Glomerular endothelial cell (primary cell): ENCODE measurements at regions not wholly inside any gene's neighbourhood (a gene's known extent, or its start where the extent isn't known, plus 50 kb on each side); places are given as distances from the start of the nearest gene placed in this dataset.

Experiments used
- DNase-seq: peaks from one replicate; pipeline ENCODE4 v3.0.0-alpha.2; 2011; ENCODE audit warnings: low read depth, low spot score; ENCODE audit errors: extremely low read depth

DNA sequence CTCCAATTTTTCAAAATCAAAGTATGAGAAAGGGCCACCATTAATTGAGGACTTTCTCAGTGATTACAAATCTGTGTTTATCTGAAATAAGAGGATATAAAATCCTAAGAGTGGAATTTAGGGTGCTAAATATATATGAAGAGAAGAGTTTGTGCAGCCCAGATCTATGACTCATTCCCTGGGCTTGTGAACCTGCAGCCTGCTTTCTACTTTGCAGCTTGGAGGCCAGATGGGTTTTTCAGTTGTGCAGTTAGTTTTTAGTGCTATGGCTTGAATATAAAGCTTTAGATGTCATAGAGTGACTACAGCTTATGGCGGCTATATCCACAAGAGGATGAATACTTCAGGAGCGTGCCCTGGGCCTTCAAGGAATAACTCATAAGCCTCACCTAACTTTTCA lies 1391.1 kb downstream of the FSTL5 start:
- no peak for DNase-seq

DNA sequence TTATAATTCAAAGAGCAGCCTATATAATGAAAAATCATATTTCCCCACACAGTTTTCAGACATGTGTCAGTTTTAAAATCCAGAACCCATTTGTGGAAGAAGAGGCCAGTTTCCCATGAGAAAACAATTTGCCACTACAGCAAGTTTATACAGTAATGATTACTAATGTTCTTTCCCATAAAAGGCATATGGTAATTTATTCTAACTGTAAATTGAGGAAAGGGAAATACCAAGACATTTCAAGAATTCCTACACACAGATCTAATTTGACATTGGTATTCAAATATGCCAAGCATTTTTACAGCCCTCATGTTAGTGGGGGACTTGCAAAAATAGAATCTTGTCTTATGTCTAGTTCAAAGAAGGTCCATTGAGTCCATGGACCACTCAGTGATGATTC lies 1368.6 kb downstream of the FSTL5 start:
- DNase-seq = no peak

- no peak for DNase-seq
Observed at GRCh38 chr4:160808174-160808573, 1355.6 kb downstream of the FSTL5 start.

DNA sequence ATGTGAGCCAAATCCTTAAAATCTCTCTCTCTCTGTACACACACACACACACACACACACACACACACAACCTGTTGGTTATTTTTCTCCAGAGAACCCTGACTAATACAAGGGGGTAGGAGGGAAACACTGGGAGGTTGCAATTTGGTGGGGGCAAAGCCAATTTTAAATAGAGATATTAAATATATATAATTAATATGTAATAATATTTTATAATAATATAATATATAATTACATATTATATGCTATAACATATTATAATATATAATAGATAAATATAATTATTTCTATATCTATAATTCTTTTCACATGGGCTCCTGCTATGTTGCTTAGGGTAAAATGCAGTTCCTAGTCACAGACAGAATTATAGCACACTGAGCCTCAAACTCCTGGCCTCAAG lies 1354.2 kb downstream of the FSTL5 start:
- DNase-seq = no peak

DNA sequence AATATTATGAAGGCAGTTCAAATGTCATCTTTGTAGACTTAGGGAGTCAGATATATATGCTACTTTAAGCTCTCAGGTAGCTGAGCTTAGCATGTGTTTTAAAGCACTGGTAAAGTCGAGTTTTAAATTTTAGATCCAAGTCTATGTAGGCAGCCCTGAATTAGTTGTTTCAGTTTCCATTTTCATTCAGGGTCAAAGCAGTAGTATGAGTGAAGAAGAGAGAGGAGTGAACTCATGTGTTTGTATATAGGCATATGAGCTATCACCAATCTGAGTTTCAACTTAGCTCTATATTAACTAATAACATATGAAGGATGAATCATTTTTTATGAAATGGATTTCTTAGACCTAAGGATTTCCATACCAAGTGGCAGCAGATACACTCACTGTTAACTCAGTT lies 1353.4 kb downstream of the FSTL5 start:
- DNase-seq = no peak

GRCh38 chr4:160810941-160811340 lies 1352.9 kb downstream of the FSTL5 start:
- no peak for DNase-seq

DNA sequence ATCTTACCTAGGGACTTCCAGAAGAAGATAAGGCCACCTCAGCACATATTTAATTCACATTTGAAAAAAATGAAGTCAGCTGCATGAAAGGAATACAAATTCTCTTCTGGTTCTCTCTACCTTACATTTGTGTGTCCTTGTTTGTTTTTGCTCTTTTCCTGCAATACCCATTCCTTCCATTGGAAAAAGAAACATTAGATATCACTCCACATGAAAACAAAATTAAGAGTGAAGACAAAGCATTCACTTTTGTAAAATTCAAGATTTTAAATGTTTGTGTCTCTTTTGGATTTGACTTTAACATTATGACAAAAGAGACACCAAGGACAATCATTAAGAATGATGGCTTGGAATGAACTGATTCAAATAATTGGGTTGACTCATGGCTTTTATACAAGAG lies 1351.8 kb downstream of the FSTL5 start:
- DNase-seq = no peak

DNA sequence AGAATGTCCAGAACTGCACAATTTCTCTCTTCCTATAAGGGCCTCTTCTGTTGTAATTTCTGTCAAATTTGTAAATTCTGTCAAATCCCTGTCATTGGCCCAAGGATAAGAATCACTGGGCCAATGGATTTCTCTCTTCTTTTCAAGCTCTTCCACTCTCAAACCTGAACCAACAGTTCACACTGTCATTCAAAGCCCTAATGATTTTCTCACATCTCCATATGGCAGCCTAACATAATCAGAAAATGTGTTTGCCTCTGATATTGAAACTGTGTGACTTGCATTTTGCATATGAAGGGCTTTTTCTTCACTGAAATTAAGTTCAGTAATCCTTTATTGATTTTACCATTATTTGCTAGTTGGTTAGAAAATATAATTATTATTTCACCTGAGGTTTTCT lies 1349.1 kb downstream of the FSTL5 start:
- DNase-seq = no peak

GRCh38 chr4:160818571-160818970 lies 1345.2 kb downstream of the FSTL5 start:
- no peak for DNase-seq

DNA sequence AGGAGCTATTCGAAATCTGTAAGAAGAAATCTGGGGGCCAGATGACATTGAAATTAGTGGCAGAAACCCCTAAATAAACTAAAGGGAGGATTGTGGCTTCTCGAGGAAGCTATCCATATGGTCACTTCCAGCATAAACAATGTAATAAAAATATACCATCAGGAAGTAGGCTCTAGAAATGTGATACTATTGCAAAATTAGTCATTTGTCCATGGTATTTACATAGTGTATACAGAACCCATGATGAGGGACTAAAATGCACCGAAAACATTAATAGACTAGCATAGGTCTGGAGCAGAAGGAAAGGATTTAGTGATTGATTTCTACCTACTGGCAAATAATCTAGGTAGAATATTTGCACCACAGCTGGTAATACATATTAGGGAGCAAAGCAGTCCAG lies 1344.0 kb downstream of the FSTL5 start:
- no peak for DNase-seq

DNA sequence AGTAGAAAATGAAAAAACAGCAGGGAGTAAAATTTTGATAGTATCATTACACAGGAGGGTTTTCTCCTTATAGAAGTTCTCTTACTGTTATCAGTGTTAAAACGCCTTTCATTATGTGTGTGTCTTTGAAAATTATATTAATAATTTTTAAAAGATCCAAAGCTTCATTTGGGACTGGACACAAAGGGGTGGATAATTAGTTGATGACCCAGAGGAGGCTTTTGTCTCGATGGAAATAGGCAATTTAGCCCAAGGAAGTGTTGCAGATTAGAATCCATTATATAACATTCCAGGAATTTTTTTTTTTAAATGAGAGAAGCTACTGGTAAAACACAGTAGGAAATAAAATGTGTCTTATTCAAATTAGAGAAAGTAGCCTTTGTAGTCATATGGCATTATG lies 1339.3 kb downstream of the FSTL5 start:
- no peak for DNase-seq

DNA sequence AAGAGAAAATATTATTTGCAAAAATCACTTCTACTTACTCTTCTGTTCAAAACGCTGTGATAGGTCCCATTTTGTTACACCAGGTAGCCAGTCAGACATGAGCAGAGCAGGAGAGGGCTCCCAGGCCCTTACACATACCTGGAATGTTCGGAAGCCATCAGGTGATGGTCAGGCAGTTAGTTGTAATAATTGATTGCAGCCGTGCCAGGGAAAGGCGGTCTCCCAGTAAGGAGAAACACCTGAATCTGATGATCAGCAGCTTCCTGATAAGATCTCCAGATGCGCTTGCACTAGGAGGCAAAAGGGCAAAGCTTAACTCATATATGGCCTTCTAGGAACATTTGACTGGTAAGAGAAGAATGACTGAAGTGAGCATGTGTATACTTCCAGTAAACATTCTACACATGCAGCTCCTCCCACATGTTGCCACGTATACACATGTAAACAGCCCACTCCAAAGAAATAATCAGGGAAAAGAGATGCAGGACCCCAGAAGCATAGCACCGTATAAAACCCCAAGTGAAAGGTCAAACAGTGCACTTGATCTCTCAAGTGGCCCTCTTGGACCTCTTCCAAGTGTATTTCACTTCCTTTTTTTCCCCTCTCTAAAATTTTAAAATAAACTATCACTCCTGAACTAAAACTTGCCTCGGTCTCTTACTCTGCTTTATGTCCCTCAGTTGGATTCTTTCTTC lies 1338.0 kb downstream of the FSTL5 start:
- DNase-seq = no peak

- DNase-seq = no peak
Observed at GRCh38 chr4:160826339-160826679, 1337.5 kb downstream of the FSTL5 start.

DNA sequence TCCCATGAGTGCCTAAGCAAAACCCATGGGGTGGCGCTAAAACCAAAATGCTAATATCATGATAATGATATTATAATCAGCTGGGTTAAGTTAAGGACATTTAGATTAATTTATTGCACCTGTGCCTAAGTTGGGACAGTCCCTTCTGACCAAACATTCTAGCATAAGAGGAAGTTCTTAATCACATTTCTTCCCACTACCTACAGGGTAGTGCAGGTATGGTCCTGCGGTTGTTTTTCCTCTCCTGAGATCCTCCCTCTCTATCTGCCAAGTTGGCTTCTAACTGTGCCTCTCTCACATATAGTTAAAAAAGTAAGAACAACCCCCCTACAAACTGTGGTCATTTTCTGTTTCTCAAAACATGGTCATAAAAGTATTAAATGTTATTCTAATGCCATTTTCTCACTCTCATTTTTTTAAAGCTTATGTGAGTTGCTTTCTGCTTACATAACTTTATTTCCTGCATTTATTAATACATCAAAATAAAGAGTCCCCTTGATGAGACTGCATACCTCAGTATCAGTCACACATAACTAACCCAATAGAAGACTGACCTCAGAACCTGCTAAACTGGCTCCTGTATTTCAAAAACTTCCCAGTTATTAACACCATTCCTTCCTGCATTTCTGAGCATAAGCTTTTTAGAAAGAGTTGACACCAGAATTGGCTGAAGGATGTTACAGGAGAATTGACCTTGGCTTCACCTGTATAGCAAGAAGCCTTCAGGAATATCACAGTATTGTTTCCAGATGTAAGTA lies 1332.5 kb downstream of the FSTL5 start:
- no peak for DNase-seq

DNA sequence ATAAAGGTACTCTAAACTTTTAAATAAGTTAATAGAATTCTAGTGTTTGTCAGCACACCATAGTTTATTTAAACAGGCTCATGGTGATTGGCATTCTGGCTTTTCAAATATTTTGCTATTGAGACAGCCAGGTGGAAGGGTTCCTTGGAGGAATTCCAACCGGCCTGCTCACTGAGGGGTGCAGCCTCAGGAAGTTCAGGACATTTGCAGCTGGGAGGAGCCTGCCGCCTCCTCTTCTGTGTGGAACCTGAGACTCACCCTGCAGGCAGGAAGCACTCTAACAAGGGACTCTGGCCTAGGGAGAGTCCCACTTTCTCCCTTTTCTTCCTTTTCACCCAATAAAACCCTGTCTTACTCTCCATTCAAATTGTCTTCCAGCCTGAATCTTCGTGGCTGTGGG lies 1328.0 kb downstream of the FSTL5 start:
- DNase-seq = no peak

- no peak for DNase-seq
Observed at GRCh38 chr4:160836431-160836830, 1327.4 kb downstream of the FSTL5 start.

DNA sequence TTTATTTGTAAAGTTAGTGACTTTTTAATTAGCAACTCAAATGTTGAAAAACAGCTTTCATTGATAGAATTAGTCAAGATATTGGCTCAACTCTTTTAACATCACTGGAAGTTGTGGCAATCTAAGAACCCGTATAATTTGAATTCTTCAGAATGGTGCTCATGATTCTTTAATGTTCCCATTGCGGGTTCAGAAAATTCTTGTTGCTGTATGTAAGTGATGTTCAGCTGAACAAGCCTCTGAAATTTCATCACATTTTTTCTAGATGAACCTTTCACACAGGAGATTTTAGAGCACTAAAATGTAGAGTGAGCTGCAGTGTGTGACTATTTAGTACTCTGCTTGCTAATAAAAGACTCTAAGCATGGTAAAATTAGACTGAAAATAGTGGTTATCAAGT lies 1317.7 kb downstream of the FSTL5 start:
- no peak for DNase-seq

- no peak for DNase-seq
Observed at GRCh38 chr4:160847228-160847627, 1316.6 kb downstream of the FSTL5 start.

DNA sequence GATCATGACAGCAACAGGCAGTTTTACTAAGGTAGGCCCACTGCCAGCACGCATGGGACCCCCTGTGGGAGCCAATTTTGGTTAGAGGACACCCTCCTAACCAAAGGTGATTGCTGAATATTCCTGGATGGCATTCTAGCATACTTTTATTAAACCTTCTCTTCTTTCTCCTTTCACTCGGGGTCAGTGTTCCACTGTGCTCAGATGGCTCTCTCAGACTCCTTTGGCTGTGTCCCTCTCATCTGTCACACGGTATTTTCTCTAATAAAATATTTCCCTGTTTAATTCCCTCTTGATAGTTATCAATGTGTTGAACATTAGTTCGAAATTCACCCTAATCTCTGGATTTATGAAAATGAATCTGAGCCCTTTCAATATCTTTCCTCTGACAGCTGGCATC lies 1315.3 kb downstream of the FSTL5 start:
- DNase-seq = no peak

- DNase-seq = no peak
Observed at GRCh38 chr4:160848901-160849760, 1314.7 kb downstream of the FSTL5 start.

- DNase-seq = no peak
Observed at GRCh38 chr4:160864253-160864652, 1299.5 kb downstream of the FSTL5 start.

- DNase-seq = no peak
Observed at GRCh38 chr4:160869899-160870298, 1293.9 kb downstream of the FSTL5 start.
